SK-N-SH treated with all-trans-retinoic acid at 6 μM for 48 hours (cell line): ENCODE measurements at regions not wholly inside any gene's neighbourhood (a gene's known extent, or its start where the extent isn't known, plus 50 kb on each side); places are given as distances from the start of the nearest gene placed in this dataset.

Experiments
- ARNTL ChIP-seq: fragments of 450-650 bp; formaldehyde crosslinking; IDR thresholded peaks from 2 replicates; pipeline ENCODE4 v1.5.0; 2020; ENCODE audit warnings: low read depth, mild to moderate bottlenecking, moderate library complexity, borderline replicate concordance
- CREB5 ChIP-seq: fragments of 250-450 bp; sonication (Bioruptor Pico); IDR thresholded peaks from 2 replicates; pipeline ENCODE4 v1.5.1; 2020; ENCODE audit warnings: low read depth, mild to moderate bottlenecking, moderate library complexity
- ESRRG ChIP-seq: fragments of 250-450 bp; sonication (Bioruptor Pico); IDR thresholded peaks from 2 replicates; pipeline ENCODE4 v1.6.1; 2021; ENCODE audit warnings: mild to moderate bottlenecking
- TSHZ2 ChIP-seq: fragments of 250-450 bp; sonication (Bioruptor Pico); IDR thresholded peaks from 2 replicates; pipeline ENCODE4 v1.5.0; 2020; ENCODE audit warnings: mild to moderate bottlenecking, moderate library complexity
- ZFP3 ChIP-seq: fragments of 250-450 bp; sonication (Bioruptor Pico); IDR thresholded peaks from 2 replicates; pipeline ENCODE4 v1.5.0; 2020; ENCODE audit warnings: mild to moderate bottlenecking, moderate library complexity
- ZNF565 ChIP-seq: fragments of 450-650 bp; formaldehyde crosslinking; conservative IDR thresholded peaks from 2 replicates; pipeline ENCODE4 v1.5.0; 2020; ENCODE audit warnings: low read depth, mild to moderate bottlenecking, moderate library complexity
- ZNF8 ChIP-seq: fragments of 450-650 bp; formaldehyde crosslinking; IDR thresholded peaks from 2 replicates; pipeline ENCODE4 v1.5.0; 2020; ENCODE audit warnings: mild to moderate bottlenecking, moderate library complexity
- TF ChIP-seq, protein P1 (sequence below): fragments of 250-450 bp; sonication (Bioruptor Pico); IDR thresholded peaks from 2 replicates; pipeline ENCODE4 v1.8.0; 2020; ENCODE audit warnings: mild to moderate bottlenecking, moderate library complexity, borderline replicate concordance
- TF ChIP-seq, protein P2 (sequence below): fragments of 250-450 bp; sonication (Bioruptor Pico); IDR thresholded peaks from 2 replicates; pipeline ENCODE4 v1.5.1; 2021; ENCODE audit warnings: mild to moderate bottlenecking, moderate library complexity
- TF ChIP-seq, protein P3 (sequence below): fragments of 250-450 bp; sonication (Bioruptor Pico); IDR thresholded peaks from 2 replicates; pipeline ENCODE4 v1.8.0; 2021; ENCODE audit warnings: low read depth, mild to moderate bottlenecking, moderate library complexity, borderline replicate concordance

- TF ChIP-seq ESRRG (no peak), ZNF565 (CRISPR knock-in tag) (no peak), ZNF8 (CRISPR knock-in tag) (no peak), TSHZ2 (CRISPR knock-in tag) (no peak), CREB5 (CRISPR knock-in tag) (no peak), ZFP3 (no peak), ARNTL (no peak)
- TF ChIP-seq, protein P1, sequence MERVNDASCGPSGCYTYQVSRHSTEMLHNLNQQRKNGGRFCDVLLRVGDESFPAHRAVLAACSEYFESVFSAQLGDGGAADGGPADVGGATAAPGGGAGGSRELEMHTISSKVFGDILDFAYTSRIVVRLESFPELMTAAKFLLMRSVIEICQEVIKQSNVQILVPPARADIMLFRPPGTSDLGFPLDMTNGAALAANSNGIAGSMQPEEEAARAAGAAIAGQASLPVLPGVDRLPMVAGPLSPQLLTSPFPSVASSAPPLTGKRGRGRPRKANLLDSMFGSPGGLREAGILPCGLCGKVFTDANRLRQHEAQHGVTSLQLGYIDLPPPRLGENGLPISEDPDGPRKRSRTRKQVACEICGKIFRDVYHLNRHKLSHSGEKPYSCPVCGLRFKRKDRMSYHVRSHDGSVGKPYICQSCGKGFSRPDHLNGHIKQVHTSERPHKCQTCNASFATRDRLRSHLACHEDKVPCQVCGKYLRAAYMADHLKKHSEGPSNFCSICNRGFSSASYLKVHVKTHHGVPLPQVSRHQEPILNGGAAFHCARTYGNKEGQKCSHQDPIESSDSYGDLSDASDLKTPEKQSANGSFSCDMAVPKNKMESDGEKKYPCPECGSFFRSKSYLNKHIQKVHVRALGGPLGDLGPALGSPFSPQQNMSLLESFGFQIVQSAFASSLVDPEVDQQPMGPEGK (CRISPR knock-in tag), result no peak
- TF ChIP-seq, protein P2, sequence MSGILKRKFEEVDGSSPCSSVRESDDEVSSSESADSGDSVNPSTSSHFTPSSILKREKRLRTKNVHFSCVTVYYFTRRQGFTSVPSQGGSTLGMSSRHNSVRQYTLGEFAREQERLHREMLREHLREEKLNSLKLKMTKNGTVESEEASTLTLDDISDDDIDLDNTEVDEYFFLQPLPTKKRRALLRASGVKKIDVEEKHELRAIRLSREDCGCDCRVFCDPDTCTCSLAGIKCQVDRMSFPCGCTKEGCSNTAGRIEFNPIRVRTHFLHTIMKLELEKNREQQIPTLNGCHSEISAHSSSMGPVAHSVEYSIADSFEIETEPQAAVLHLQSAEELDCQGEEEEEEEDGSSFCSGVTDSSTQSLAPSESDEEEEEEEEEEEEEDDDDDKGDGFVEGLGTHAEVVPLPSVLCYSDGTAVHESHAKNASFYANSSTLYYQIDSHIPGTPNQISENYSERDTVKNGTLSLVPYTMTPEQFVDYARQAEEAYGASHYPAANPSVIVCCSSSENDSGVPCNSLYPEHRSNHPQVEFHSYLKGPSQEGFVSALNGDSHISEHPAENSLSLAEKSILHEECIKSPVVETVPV (CRISPR knock-in tag), result no peak
- TF ChIP-seq, protein P3, sequence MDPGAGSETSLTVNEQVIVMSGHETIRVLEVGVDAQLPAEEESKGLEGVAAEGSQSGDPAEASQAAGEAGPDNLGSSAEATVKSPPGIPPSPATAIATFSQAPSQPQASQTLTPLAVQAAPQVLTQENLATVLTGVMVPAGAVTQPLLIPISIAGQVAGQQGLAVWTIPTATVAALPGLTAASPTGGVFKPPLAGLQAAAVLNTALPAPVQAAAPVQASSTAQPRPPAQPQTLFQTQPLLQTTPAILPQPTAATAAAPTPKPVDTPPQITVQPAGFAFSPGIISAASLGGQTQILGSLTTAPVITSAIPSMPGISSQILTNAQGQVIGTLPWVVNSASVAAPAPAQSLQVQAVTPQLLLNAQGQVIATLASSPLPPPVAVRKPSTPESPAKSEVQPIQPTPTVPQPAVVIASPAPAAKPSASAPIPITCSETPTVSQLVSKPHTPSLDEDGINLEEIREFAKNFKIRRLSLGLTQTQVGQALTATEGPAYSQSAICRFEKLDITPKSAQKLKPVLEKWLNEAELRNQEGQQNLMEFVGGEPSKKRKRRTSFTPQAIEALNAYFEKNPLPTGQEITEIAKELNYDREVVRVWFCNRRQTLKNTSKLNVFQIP (CRISPR knock-in tag), result no peak
These were observed 347.6 kb downstream of the TCERG1L start for GRCh38 chr10:130963786-130964522.
